Esophagus muscularis mucosa (tissue), 4 donors: ENCODE measurements at regions not wholly inside any gene's neighbourhood (a gene's known extent, or its start where the extent isn't known, plus 50 kb on each side); places are given as distances from the start of the nearest gene placed in this dataset.

ENCODE experiments used
- CTCF ChIP-seq, 3 experiments: fragments of 200-600 bp in 2 of 3; fragments of 450-650 bp in 1 of 3; sonication (generic) in 2 of 3; IDR thresholded peaks; one replicate each; pipeline ENCODE4 v1.5.1; 2017 to 2019; ENCODE audit warnings: antibody characterized with exemption in 3 of 3, mild to moderate bottlenecking in 2 of 3, moderate library complexity in 1 of 3
- EP300 ChIP-seq: sonication (generic); formaldehyde crosslinking; IDR thresholded peaks from one replicate; pipeline ENCODE4 v1.6.1; 2017; ENCODE audit warnings: antibody characterized with exemption
- POLR2A ChIP-seq: fragments of 450-650 bp; IDR thresholded peaks from one replicate; pipeline ENCODE4 v1.6.1; 2017; ENCODE audit warnings: antibody characterized with exemption, moderate library complexity, mild to moderate bottlenecking, low read depth
- POLR2AphosphoS5 ChIP-seq, 2 donors: sonication (generic); formaldehyde crosslinking; IDR thresholded peaks; one replicate each; pipeline ENCODE4 v1.6.1; 2017; ENCODE audit warnings: antibody characterized with exemption in 2 of 2

DNA sequence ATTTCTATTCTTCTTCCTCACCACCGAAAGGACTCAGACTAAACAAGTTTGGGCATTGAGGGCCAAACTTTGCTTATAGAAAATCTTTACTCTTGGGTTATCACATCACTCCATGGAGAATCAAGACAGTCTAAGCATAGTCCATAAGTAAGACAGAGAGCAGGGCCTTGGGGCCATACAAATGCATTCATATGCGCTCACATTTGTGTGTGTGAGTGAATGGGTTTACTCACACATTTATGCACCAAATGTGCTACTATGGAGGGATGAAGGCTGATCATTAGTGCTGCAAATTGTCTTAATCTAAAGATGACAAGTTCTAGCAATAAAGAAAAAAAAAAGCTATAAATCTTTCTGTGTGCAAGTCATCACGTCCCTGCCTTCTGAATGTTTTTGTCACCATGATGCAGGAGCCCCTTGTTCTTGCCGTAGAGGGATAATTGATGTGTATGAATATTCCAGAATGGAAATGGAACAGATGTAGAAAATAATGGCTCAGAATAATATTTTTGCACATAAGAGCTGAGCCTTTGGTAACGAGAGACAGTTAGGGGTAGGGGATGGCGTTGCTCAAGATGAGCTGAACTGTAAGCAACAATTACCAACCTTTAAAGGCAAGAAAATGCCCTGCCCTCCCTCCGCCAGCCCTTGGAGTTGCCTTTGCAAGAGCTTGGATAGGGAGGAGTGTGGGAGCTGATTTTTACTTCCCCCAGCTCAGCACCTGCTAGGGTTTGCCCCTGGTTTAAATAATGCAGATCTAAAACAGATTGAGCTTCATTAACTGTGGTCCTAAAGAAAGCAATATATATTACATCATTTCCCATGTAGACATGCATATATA, 52.3 kb upstream of the IKBKE start:
- no peak for TF ChIP-seq POLR2A
- TF ChIP-seq CTCF (IDR thresholded peaks at IDR 0.05) = no peak
- no peak for TF ChIP-seq EP300
- no peak for TF ChIP-seq POLR2AphosphoS5 (IDR thresholded peaks at IDR 0.05)
